Ramos (cell line): ENCODE measurements at regions not wholly inside any gene's neighbourhood (a gene's known extent, or its start where the extent isn't known, plus 50 kb on each side); places are given as distances from the start of the nearest gene placed in this dataset.

Source experiments
- in situ Hi-C: fragments of 300-500 bp; cut with MboI; formaldehyde crosslinking; loops from one replicate; pipeline ENCODE4 v1.14.3; 2022; ENCODE audit warnings: low sequenced_read_pairs; ENCODE audit not compliant: unreplicated experiment

GRCh38 chr4:17194586-17194985 is 296.1 kb upstream of the LDB2 start:
- in situ Hi-C loops, result no loop called here

- in situ Hi-C loops, result no loop called here
Observed at GRCh38 chr4:17189759-17190158, 291.3 kb upstream of the LDB2 start.

DNA sequence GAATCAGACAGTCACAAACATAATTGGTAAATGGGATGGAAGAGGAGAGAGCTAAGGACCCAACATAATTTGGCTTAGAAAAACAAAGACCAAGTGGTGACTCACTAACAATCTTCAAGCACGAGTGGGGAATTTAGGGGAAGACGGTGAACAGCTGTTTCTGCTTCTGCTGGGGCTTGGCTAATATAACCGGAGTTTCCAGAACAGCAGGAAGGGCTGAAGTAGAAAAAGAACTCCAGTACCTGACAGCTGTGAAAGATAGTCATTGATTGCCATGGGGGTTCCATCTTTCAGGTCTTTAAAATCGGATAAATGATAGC is 290.9 kb upstream of the LDB2 start:
- in situ Hi-C loops, result no loop called here

- in situ Hi-C loops, result no loop called here
Observed at GRCh38 chr4:17188547-17189400, 290.3 kb upstream of the LDB2 start.

DNA sequence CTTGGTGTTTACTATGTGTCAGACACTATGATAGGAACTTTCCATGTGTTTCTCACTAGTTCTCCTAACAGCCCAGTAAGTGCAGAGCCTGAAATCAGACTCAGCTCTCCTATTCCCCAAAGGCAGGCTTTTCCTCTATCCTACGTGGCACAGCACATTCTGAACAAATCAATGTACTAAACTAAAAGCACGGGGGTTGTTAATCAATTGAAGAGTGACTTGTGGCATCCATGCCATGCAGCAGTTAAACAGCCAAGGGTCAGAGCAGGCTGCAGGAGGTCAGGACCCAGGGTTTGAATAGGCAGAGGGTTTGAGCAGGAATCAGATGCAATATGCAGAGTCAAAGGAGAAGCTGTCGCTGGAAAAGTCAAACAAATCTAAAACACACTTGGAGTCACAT is 289.7 kb upstream of the LDB2 start:
- in situ Hi-C loops, result no loop called here

GRCh38 chr4:17187003-17187402 is 288.6 kb upstream of the LDB2 start:
- in situ Hi-C loops, result no loop called here

GRCh38 chr4:17182888-17183287 is 284.4 kb upstream of the LDB2 start:
- in situ Hi-C loops, result no loop called here

GRCh38 chr4:17174751-17175150 is 276.3 kb upstream of the LDB2 start:
- in situ Hi-C loops, result no loop called here

- in situ Hi-C loops, result no loop called here
Observed at GRCh38 chr4:17173300-17173699, 274.9 kb upstream of the LDB2 start.

DNA sequence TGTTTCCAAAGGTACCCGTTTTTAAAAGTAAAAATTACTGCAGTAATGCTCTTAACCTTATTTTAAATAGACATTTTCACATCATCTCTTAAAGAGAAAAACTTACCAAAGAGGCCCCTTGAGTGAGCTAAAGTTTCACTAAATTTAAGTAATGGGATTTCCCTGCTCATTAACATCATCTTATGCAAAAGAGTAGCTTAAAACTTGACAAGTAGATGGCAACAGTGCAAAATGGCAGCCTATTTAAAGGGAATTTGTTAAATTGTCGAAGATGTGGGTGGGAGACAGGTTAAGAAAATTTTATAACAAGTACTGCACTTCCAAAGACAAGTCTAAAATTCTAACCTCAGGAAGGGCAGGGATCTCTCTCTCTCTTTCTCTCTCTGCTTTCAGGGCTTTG is 271.7 kb upstream of the LDB2 start:
- in situ Hi-C loops, result no loop called here

DNA sequence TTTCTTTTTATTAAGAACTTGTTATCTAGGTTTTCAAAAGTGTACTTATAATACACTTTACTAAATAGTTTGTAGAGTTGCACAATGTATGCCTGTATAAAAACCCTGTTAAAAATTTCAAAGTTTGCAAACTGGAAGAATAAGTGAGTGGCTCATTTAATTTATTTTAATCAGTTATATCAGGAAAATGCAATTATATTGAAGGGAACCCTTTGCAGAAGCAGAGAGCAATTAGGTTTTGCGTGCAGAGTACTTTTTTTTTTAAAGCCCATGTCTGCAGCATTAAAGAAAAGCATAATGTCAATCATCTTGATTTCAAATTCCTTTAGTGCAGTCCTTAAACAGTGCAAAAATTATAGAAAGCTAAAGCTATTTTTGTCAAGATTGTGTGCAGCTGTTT is 271.3 kb upstream of the LDB2 start:
- in situ Hi-C loops, result no loop called here

DNA sequence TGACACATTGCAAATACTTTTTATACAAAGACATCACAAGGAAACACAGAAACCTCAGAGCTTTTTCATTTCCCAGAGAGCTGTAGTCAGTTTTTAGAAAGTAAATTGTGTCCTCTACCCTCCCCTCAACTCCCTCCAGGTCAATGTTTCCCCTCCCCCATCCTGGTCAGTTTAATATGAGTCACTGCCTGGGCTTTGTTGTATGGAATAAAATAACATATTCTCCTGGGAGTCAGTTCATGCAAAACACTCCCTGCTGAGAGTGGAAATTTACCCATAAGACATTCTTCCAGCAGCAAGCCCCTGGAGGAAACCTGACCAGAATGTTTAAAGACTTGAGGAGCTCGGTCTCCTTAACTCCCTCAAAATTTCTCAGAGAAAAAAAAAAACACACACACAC is 270.1 kb upstream of the LDB2 start:
- in situ Hi-C loops, result no loop called here

GRCh38 chr4:17166954-17167353 is 268.5 kb upstream of the LDB2 start:
- in situ Hi-C loops, result no loop called here

DNA sequence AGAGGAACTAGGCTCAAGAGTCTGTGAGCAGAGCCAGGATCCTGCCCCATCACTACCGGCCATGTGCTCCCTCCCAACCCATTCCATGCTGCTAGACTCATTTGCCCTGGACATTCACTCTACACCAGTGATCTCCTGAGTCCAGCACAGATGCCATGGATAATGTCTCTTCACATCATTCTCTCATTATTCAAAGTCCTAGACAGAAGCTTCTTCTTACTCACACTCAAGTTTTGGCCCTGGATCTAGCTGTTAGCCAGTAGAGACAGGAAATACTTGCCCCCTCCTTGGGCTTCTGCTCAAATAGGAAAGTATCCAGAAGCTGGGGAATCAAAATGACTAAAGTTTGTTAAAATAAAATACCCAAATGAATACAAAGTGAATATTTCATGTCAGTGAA is 266.8 kb upstream of the LDB2 start:
- in situ Hi-C loops, result no loop called here

GRCh38 chr4:17164666-17165065 is 266.2 kb upstream of the LDB2 start:
- in situ Hi-C loops, result no loop called here

GRCh38 chr4:17163156-17163771 is 264.8 kb upstream of the LDB2 start:
- in situ Hi-C loops, result no loop called here

DNA sequence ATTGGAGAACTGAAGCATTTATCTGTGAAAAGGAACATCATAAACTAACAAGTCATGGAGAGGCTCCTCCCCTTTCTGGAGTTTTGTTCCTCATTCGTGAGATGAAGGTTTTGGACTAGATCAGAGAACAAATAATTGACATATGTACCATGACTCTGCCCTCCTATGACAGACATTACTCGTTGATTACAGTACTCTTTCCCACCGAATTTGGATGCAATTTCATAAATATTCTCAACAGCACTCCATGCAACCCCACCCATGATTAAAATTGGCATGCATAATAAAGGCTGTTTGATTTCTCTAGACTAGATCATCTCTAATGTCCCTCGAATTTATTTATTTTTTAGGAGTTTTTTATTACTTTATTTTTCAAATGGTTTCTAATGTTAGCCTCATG is 258.9 kb upstream of the LDB2 start:
- in situ Hi-C loops, result no loop called here

DNA sequence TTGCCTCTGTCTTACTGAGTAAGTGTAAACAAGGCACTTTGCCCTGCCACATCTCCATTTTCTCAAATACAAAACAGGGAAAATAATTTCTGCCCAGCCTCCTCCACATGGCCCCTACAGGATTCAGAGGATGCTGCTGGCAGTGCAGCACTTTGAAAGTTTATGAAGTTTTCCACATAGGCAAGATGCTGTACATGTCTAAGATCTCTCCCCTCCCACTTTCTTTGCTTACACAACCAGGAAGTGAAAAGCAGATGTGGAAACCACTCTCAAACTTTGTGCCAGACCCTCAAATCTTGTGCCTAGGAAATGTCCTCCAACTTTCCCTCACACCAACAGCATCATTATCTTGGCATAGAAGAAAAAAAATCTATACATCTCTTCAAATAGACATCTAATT is 257.0 kb upstream of the LDB2 start:
- in situ Hi-C loops, result no loop called here

GRCh38 chr4:17153572-17153971 is 255.1 kb upstream of the LDB2 start:
- in situ Hi-C loops, result no loop called here

GRCh38 chr4:17152941-17153540 is 254.6 kb upstream of the LDB2 start:
- in situ Hi-C loops, result no loop called here

DNA sequence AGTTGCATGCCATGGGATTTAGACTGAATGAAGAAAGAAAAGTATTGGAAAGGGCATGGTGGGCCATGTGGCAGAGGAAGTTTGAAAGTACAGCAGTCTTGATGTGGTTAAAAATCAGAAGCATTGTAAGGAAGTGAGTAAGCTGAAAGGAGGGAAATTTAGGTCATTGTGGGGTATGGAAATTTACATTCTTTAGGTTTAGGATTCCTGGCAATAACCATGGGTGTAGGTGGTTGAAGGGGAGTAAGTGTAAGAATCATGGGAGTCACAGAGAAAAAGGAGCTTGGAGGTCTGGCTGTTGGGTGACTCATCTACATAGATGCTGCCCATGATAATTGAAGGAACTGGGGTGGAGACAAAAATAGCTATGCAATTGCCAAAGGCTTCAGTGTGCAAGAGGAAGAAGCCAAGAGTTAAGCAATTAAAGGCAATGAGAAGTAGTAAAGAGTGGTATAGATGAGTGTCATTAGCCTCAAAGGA is 243.8 kb upstream of the LDB2 start:
- in situ Hi-C loops, result no loop called here

DNA sequence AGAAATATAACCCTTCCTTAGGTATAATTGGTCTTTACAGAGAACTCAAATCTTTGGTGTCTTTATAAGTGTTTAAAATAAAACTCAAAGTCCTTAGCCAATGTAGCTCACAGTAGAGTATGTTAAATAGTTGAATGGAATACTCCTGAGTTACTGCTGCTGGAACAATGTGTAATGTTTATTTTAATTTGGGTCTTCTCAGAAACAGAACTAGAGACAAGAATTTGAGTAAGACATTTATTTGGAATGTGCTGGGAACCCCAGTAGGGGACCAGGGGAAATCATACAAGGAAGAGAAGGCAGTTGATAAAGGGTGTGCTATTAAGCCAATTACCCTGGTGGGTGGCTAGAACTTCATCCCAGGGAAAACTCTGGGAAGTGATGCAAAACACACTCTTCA is 240.4 kb upstream of the LDB2 start:
- in situ Hi-C loops, result no loop called here
